ENCODE measurements at regions not wholly inside any gene's neighbourhood (a gene's known extent, or its start where the extent isn't known, plus 50 kb on each side); places are given as distances from the start of the nearest gene placed in this dataset.

DNA sequence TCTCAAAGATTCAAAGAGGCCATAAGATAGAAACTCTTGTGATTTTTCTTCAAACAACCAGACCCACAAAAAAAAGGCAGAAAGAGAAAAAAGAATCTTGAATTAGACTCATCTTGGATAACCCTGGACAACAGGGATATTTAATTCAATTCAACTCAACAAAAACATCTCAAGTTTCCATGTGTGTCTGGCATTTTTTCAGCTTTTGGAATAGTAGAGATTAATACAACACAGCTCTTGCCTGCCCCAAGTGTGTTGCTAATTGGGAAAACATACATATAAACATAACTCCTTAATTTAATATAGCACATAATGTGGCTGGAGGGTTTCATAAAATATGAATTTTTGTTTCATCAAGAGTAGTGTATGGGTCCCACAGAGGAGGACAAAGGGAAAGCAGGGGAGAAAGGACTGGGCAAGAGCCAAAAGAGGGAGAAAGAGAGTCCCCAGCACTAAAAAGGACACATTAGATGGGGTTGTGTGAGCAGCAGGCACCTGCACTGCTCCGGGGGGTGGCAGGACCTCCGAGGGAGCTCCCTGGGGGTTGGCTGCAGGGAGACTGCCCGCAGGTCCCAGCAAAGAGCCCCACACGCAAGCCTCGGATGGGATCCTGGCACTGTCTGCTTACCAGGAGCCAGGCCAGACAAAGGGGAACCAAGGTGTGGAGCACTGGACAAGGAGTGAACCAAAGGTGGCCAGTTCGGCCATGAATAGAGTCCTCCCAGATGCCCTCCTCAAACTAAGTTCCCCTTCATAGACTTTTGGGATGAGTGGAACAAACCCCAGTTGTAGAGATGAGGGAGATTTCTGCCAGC, 65.6 kb upstream of the TMEM72 start:
- no peak overlapping the region for H2BK12ac ChIP-seq (ENCODE audit: low read length)
- no peak overlapping the region for H3K4me2 ChIP-seq (ENCODE audit: low read length)

DNA sequence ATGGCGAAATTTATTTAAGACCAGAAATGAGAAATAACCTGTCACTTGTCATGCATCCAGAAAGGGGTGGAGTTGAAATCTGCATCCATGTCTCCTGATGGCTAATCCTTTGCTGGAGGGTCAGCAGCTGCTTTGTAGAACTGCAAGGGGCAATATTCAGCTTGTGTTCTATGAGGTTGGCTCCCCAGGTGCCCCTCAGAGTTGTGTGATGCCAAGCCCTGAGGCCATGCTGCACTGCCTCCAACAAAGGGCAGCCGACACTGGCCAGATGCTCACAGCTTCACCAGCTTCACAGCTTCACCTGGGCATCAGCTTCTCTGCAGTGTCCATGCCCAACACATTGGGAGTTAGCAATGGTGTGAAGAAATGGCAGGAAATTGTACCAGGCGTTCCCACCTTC, 64.0 kb upstream of the TMEM72 start:
- Histone ChIP-seq H2BK120ac (ENCODE audit: insufficient read depth, low read length, poor library complexity) (no peak overlapping the region), H4K8ac (ENCODE audit: low read depth, low read length) (no peak overlapping the region), H3K4ac (ENCODE audit: low read depth, low read length) (no peak overlapping the region), H3K9ac (ENCODE audit: low read length) (no peak overlapping the region), H3K23ac (ENCODE audit: low read length) (peak overlapping the region; percentile 76), H2BK12ac (ENCODE audit: low read length) (no peak overlapping the region), H3K27ac (ENCODE audit: low read depth, low read length) (no peak overlapping the region), H3K18ac (ENCODE audit: low read length) (no peak overlapping the region), H3K79me1 (ENCODE audit: low read length) (no peaks in the 10 kb centered on the region), H3K79me2 (ENCODE audit: control insufficient read depth, insufficient read depth, low read length, poor library complexity) (no peaks in the 10 kb centered on the region), H2BK5ac (ENCODE audit: low read depth, low read length, poor library complexity) (no peak overlapping the region), H3K36me3 (ENCODE audit: control insufficient read depth in 1 of 2, insufficient read depth in 2 of 2, low read length in 2 of 2) (no peaks in the 10 kb centered on the region), H3K14ac (ENCODE audit: low read length) (no peak overlapping the region), H4K91ac (ENCODE audit: low read depth, low read length) (no peak overlapping the region), H3K4me3 (ENCODE audit: low read depth, low read length) (no peak overlapping the region), H3K9me3 (ENCODE audit: insufficient read depth, low read depth, low read length) (peaks cover 2% of the 10 kb centered on the region), H4K12ac (ENCODE audit: low read depth, low read length) (no peak overlapping the region), H3K4me2 (ENCODE audit: low read length) (no peak overlapping the region), H2AFZ (ENCODE audit: insufficient read depth, low read length, poor library complexity) (no peak overlapping the region), H3K4me1 (ENCODE audit: control insufficient read depth in 1 of 2, insufficient read depth in 2 of 2, low read length in 2 of 2) (no peaks in the 10 kb centered on the region), H3K27me3 (ENCODE audit: insufficient read depth, low read length) (no peaks in the 10 kb centered on the region), H2AK5ac (ENCODE audit: low read length) (no peak overlapping the region)
- no peak for DNase-seq
- no CpG with 5 or more reads among the region's 3 CpGs for WGBS (ENCODE audit: extremely low coverage, insufficient coverage, insufficient read length)

More for the DNA sequence above, 65.6 kb upstream of the TMEM72 start:
- no peak overlapping the region for H3K4me3 ChIP-seq (ENCODE audit: low read depth, low read length)
- H4K91ac ChIP-seq (ENCODE audit: low read depth, low read length) = no peak overlapping the region
- no CpG with 5 or more reads among the region's 6 CpGs for WGBS (ENCODE audit: extremely low coverage, insufficient coverage, insufficient read length)
- no peak overlapping the region for H2AK5ac ChIP-seq (ENCODE audit: low read length)
- H3K18ac ChIP-seq (ENCODE audit: low read length) = no peak overlapping the region
- H3K79me2 ChIP-seq (ENCODE audit: control insufficient read depth, insufficient read depth, low read length, poor library complexity) = no peaks in the 10 kb centered on the region
- no peak for DNase-seq
- no peak overlapping the region for H4K8ac ChIP-seq (ENCODE audit: low read depth, low read length)
- no peaks in the 10 kb centered on the region for H3K36me3 ChIP-seq (ENCODE audit: control insufficient read depth in 1 of 2, insufficient read depth in 2 of 2, low read length in 2 of 2)
- no peak overlapping the region for H3K23ac ChIP-seq (ENCODE audit: low read length)
- H4K12ac ChIP-seq (ENCODE audit: low read depth, low read length) = no peak overlapping the region
- no peaks in the 10 kb centered on the region for H3K79me1 ChIP-seq (ENCODE audit: low read length)
- H3K4me1 ChIP-seq (ENCODE audit: control insufficient read depth in 1 of 2, insufficient read depth in 2 of 2, low read length in 2 of 2) = no peaks in the 10 kb centered on the region
- H3K9ac ChIP-seq (ENCODE audit: low read length) = no peak overlapping the region
- H3K27me3 ChIP-seq (ENCODE audit: insufficient read depth, low read length) = no peaks in the 10 kb centered on the region
- H3K9me3 ChIP-seq (ENCODE audit: insufficient read depth, low read depth, low read length) = peaks cover 2% of the 10 kb centered on the region
- H2AFZ ChIP-seq (ENCODE audit: insufficient read depth, low read length, poor library complexity) = no peak overlapping the region
- H3K27ac ChIP-seq (ENCODE audit: low read depth, low read length) = no peak overlapping the region
- H3K14ac ChIP-seq (ENCODE audit: low read length) = no peak overlapping the region
- H2BK120ac ChIP-seq (ENCODE audit: insufficient read depth, low read length, poor library complexity) = no peak overlapping the region
- H3K4ac ChIP-seq (ENCODE audit: low read depth, low read length) = no peak overlapping the region
- no peak overlapping the region for H2BK5ac ChIP-seq (ENCODE audit: low read depth, low read length, poor library complexity)

DNA sequence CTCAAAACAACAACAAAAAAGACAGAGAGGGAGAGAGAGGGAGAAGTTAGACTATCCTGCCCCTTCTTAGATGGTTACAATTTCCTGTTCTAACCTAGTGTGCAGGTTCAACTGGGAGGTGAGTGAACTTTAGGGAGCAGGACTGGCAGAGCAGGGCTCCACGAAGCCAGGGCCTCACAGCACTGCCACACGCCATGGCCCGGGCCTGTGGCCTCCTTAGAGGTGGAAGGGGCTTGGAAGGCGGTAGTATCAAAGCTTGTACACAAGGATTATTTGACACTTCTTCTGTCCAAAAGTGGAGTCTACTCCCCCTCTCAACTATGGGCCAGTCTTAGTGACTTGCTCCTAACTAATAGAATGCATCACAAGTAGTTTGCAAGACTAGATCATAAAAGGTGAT, 62.9 kb upstream of the TMEM72 start:
- Histone ChIP-seq H3K27me3 (ENCODE audit: insufficient read depth, low read length) (no peaks in the 10 kb centered on the region), H3K4me2 (ENCODE audit: low read length) (no peak overlapping the region), H3K79me1 (ENCODE audit: low read length) (no peaks in the 10 kb centered on the region), H4K12ac (ENCODE audit: low read depth, low read length) (no peak overlapping the region), H3K79me2 (ENCODE audit: control insufficient read depth, insufficient read depth, low read length, poor library complexity) (no peaks in the 10 kb centered on the region), H3K36me3 (ENCODE audit: control insufficient read depth in 1 of 2, insufficient read depth in 2 of 2, low read length in 2 of 2) (no peaks in the 10 kb centered on the region), H3K18ac (ENCODE audit: low read length) (no peak overlapping the region), H2AFZ (ENCODE audit: insufficient read depth, low read length, poor library complexity) (no peak overlapping the region), H2BK5ac (ENCODE audit: low read depth, low read length, poor library complexity) (no peak overlapping the region), H3K9me3 (ENCODE audit: insufficient read depth, low read depth, low read length) (peaks cover 2% of the 10 kb centered on the region), H4K91ac (ENCODE audit: low read depth, low read length) (no peak overlapping the region), H4K8ac (ENCODE audit: low read depth, low read length) (no peak overlapping the region), H3K4ac (ENCODE audit: low read depth, low read length) (no peak overlapping the region), H2BK12ac (ENCODE audit: low read length) (no peak overlapping the region), H2AK5ac (ENCODE audit: low read length) (no peak overlapping the region), H2BK120ac (ENCODE audit: insufficient read depth, low read length, poor library complexity) (no peak overlapping the region), H3K23ac (ENCODE audit: low read length) (no peak overlapping the region), H3K4me3 (ENCODE audit: low read depth, low read length) (no peak overlapping the region), H3K4me1 (ENCODE audit: control insufficient read depth in 1 of 2, insufficient read depth in 2 of 2, low read length in 2 of 2) (no peaks in the 10 kb centered on the region), H3K9ac (ENCODE audit: low read length) (no peak overlapping the region), H3K14ac (ENCODE audit: low read length) (no peak overlapping the region), H3K27ac (ENCODE audit: low read depth, low read length) (no peak overlapping the region)
- no CpG with 5 or more reads among the region's 4 CpGs for WGBS (ENCODE audit: extremely low coverage, insufficient coverage, insufficient read length)
- no peak for DNase-seq

DNA sequence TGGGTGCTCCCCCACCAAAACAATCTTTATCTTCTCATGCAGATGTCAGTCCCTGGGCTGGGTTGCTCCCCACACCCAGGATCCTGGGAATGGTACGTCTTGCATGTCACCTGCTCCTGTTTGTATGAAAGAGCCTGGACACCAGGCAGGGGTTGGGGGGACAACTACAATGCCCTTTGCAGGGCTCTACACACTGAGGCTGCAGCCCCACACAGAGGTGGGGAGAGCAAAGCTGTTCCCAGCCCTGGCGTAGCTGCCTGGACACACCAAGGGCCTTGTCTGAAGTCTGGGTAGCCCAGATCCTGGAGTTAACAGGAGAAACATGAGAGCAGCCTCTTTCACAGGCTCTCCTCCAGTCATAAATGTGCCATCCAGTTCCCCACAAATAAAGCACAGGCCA, 61.2 kb upstream of the TMEM72 start:
- Histone ChIP-seq H3K79me2 (ENCODE audit: control insufficient read depth, insufficient read depth, low read length, poor library complexity) (no peaks in the 10 kb centered on the region), H4K12ac (ENCODE audit: low read depth, low read length) (no peak overlapping the region), H3K14ac (ENCODE audit: low read length) (no peak overlapping the region), H3K9ac (ENCODE audit: low read length) (no peak overlapping the region), H3K27ac (ENCODE audit: low read depth, low read length) (no peak overlapping the region), H2AFZ (ENCODE audit: insufficient read depth, low read length, poor library complexity) (no peak overlapping the region), H3K4me3 (ENCODE audit: low read depth, low read length) (no peak overlapping the region), H3K4me2 (ENCODE audit: low read length) (no peak overlapping the region), H3K9me3 (ENCODE audit: insufficient read depth, low read depth, low read length) (peaks cover 2% of the 10 kb centered on the region), H4K8ac (ENCODE audit: low read depth, low read length) (no peak overlapping the region), H3K36me3 (ENCODE audit: control insufficient read depth in 1 of 2, insufficient read depth in 2 of 2, low read length in 2 of 2) (no peaks in the 10 kb centered on the region), H2AK5ac (ENCODE audit: low read length) (no peak overlapping the region), H4K91ac (ENCODE audit: low read depth, low read length) (no peak overlapping the region), H3K79me1 (ENCODE audit: low read length) (no peaks in the 10 kb centered on the region), H2BK12ac (ENCODE audit: low read length) (no peak overlapping the region), H3K23ac (ENCODE audit: low read length) (no peak overlapping the region), H2BK120ac (ENCODE audit: insufficient read depth, low read length, poor library complexity) (no peak overlapping the region), H2BK5ac (ENCODE audit: low read depth, low read length, poor library complexity) (no peak overlapping the region), H3K4me1 (ENCODE audit: control insufficient read depth in 1 of 2, insufficient read depth in 2 of 2, low read length in 2 of 2) (no peaks in the 10 kb centered on the region), H3K27me3 (ENCODE audit: insufficient read depth, low read length) (no peaks in the 10 kb centered on the region), H3K4ac (ENCODE audit: low read depth, low read length) (no peak overlapping the region), H3K18ac (ENCODE audit: low read length) (no peak overlapping the region)
- no peak for DNase-seq
- WGBS (ENCODE audit: extremely low coverage, insufficient coverage, insufficient read length) = no CpG with 5 or more reads among the region's 2 CpGs

All from trophoblast cell (in vitro differentiated cells and primary cell).